Prostate gland (tissue), 2 donors: ENCODE measurements at regions not wholly inside any gene's neighbourhood (a gene's known extent, or its start where the extent isn't known, plus 50 kb on each side); places are given as distances from the start of the nearest gene placed in this dataset.

Experiments
- POLR2A ChIP-seq: fragments of 450-650 bp; IDR thresholded peaks from one replicate; pipeline ENCODE4 v1.6.1; 2016; ENCODE audit warnings: antibody characterized with exemption, mild to moderate bottlenecking
- TF ChIP-seq, protein P1 (sequence below), 4 experiments: fragments of 200-600 bp in 2 of 4; fragments of 450-650 bp in 2 of 4; sonication (generic) in 2 of 4; IDR thresholded peaks; 1 replicate in 3 of 4; 2 replicates in 1 of 4; pipeline ENCODE4 v1.5.1; 2016 to 2019; ENCODE audit warnings: antibody characterized with exemption in 4 of 4, mild to moderate bottlenecking in 2 of 4, moderate library complexity in 2 of 4

DNA sequence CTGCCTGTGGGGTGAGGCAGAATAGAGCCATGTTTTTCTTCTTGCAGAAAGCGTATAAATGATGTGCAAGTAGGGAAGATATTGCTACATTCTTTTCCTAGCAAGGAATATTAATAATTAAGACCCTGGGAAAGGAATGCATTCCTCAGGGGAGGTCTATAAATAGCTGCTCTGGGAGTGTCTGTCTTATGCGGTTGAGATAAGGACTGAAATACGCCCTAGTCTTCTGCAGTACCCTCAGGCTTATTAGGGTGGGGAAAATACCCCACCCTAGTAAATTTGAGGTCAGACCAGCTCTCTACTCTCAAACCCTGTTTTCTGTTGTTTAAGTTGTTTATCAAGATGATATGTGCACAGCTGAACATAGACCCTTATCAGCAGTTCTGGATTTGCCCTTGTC, 155.9 kb upstream of the HMCN1 start:
- TF ChIP-seq POLR2A: no peak
- TF ChIP-seq, protein P1, sequence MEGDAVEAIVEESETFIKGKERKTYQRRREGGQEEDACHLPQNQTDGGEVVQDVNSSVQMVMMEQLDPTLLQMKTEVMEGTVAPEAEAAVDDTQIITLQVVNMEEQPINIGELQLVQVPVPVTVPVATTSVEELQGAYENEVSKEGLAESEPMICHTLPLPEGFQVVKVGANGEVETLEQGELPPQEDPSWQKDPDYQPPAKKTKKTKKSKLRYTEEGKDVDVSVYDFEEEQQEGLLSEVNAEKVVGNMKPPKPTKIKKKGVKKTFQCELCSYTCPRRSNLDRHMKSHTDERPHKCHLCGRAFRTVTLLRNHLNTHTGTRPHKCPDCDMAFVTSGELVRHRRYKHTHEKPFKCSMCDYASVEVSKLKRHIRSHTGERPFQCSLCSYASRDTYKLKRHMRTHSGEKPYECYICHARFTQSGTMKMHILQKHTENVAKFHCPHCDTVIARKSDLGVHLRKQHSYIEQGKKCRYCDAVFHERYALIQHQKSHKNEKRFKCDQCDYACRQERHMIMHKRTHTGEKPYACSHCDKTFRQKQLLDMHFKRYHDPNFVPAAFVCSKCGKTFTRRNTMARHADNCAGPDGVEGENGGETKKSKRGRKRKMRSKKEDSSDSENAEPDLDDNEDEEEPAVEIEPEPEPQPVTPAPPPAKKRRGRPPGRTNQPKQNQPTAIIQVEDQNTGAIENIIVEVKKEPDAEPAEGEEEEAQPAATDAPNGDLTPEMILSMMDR (IDR thresholded peaks at IDR 0.05): no peak
